Colonic mucosa (tissue), 4 donors: ENCODE measurements at regions not wholly inside any gene's neighbourhood (a gene's known extent, or its start where the extent isn't known, plus 50 kb on each side); places are given as distances from the start of the nearest gene placed in this dataset.

Experiments
- DNase-seq: peaks from one replicate; pipeline ENCODE4 v3.0.0-alpha.2; 2020
- H3K27ac ChIP-seq: fragments of 200-600 bp; one replicate; pipeline ENCODE4 v1.8.0; 2021
- H3K27me3 ChIP-seq: fragments of 200-600 bp; one replicate; pipeline ENCODE4 v1.8.0; 2021
- H3K36me3 ChIP-seq: fragments of 200-600 bp; one replicate; pipeline ENCODE4 v1.8.0; 2021
- H3K4me1 ChIP-seq: fragments of 200-600 bp; one replicate; pipeline ENCODE4 v1.8.0; 2021; ENCODE audit warnings: mild to moderate bottlenecking
- H3K4me3 ChIP-seq: fragments of 200-600 bp; one replicate; pipeline ENCODE4 v1.8.0; 2021
- H3K9ac ChIP-seq, 2 donors: one replicate each; pipeline ENCODE4 v1.7.0; 2013; ENCODE audit warnings: control low read depth in 2 of 2, low read depth in 2 of 2, low read length in 2 of 2
- H3K9me3 ChIP-seq: fragments of 200-600 bp; one replicate; pipeline ENCODE4 v1.8.0; 2021
- CTCF ChIP-seq: fragments of 200-600 bp; IDR thresholded peaks from one replicate; pipeline ENCODE4 v1.8.0; 2022; ENCODE audit warnings: antibody characterized with exemption, mild to moderate bottlenecking
- intact Hi-C: fragments of 100-400 bp; cut with DNase I; formaldehyde crosslinking; loops from one replicate; pipeline ENCODE4 v1.14.1; 2022
- donor health status: healthy.
- donor health status: DM: no; HTN: no; CAD: no.
- donor health status: DM: no; HTN: no; CAD: no.

- Histone ChIP-seq H3K4me3 (no peak overlapping the region), H3K4me1 (no peaks in the 10 kb centered on the region), H3K9me3 (no peaks in the 10 kb centered on the region), H3K27ac (no peak overlapping the region), H3K36me3 (no peaks in the 10 kb centered on the region), H3K27me3 (no peaks in the 10 kb centered on the region), H3K9ac (no peak overlapping the region)
- intact Hi-C loops = no loop called here
- no peak for TF ChIP-seq CTCF
- no peak for DNase-seq
Measured at GRCh38 chr5:167783145-167783817, 508.2 kb upstream of the WWC1 start.

GRCh38 chr5:167785106-167785505 is 506.3 kb upstream of the WWC1 start:
- Histone ChIP-seq H3K27me3 (no peaks in the 10 kb centered on the region), H3K9me3 (no peaks in the 10 kb centered on the region), H3K4me3 (no peak overlapping the region), H3K4me1 (no peaks in the 10 kb centered on the region), H3K9ac (no peak overlapping the region), H3K27ac (no peak overlapping the region), H3K36me3 (no peaks in the 10 kb centered on the region)
- intact Hi-C loops = no loop called here
- no peak for TF ChIP-seq CTCF
- DNase-seq = no peak

- intact Hi-C loops = no loop called here
- DNase-seq = no peak
- no peak for TF ChIP-seq CTCF
- Histone ChIP-seq H3K27me3 (no peaks in the 10 kb centered on the region), H3K4me1 (no peaks in the 10 kb centered on the region), H3K9ac (no peak overlapping the region), H3K4me3 (no peak overlapping the region), H3K36me3 (no peaks in the 10 kb centered on the region), H3K9me3 (no peaks in the 10 kb centered on the region), H3K27ac (no peak overlapping the region)
Measured at GRCh38 chr5:167785901-167786300, 505.5 kb upstream of the WWC1 start.

- no peak for TF ChIP-seq CTCF
- Histone ChIP-seq H3K27me3 (no peaks in the 10 kb centered on the region), H3K36me3 (no peaks in the 10 kb centered on the region), H3K9ac (no peak overlapping the region), H3K9me3 (no peaks in the 10 kb centered on the region), H3K4me1 (no peaks in the 10 kb centered on the region), H3K27ac (no peak overlapping the region), H3K4me3 (no peak overlapping the region)
- no peak for DNase-seq
- intact Hi-C loops = no loop called here
Measured at GRCh38 chr5:167786871-167787578, 504.4 kb upstream of the WWC1 start.

- Histone ChIP-seq H3K27ac (no peak overlapping the region), H3K9me3 (no peaks in the 10 kb centered on the region), H3K4me3 (no peak overlapping the region), H3K4me1 (no peaks in the 10 kb centered on the region), H3K27me3 (no peaks in the 10 kb centered on the region), H3K36me3 (no peaks in the 10 kb centered on the region), H3K9ac (no peak overlapping the region)
- no peak for TF ChIP-seq CTCF
- DNase-seq = no peak
- intact Hi-C loops = no loop called here
Measured at GRCh38 chr5:167790045-167790444, 501.4 kb upstream of the WWC1 start.
